ENCODE measurements at regions not wholly inside any gene's neighbourhood (a gene's known extent, or its start where the extent isn't known, plus 50 kb on each side); places are given as distances from the start of the nearest gene placed in this dataset.

GRCh38 chr16:20166531-20167235, 93.0 kb upstream of the GPR139 start:
- peaks cover 3% of the 10 kb centered on the region for H3K27me3 Mint-ChIP-seq
- intact Hi-C loops (cut with DNase I, micrococcal nuclease), result no loop called here
- H3K36me3 Mint-ChIP-seq (ENCODE audit: low read depth), result no peaks in the 10 kb centered on the region
- ATAC-seq (no peak), DNase-seq (no peak)
- no peak overlapping the region for H3K27ac Mint-ChIP-seq
- no peaks in the 10 kb centered on the region for H3K4me1 Mint-ChIP-seq
- H3K9me3 Mint-ChIP-seq (ENCODE audit: low read depth), result peaks cover 2% of the 10 kb centered on the region
- no peak overlapping the region for H3K4me3 Mint-ChIP-seq
- ChIA-PET CTCF (no interaction called here), POLR2A (no interaction called here)

GRCh38 chr16:20153444-20153843, 79.8 kb upstream of the GPR139 start:
- ChIA-PET CTCF (no interaction called here), POLR2A (no interaction called here)
- ATAC-seq, result no peak
- H3K27ac Mint-ChIP-seq, result no peak overlapping the region
- H3K36me3 Mint-ChIP-seq (ENCODE audit: low read depth), result no peaks in the 10 kb centered on the region
- H3K9me3 Mint-ChIP-seq (ENCODE audit: low read depth), result peaks cover 6% of the 10 kb centered on the region
- no peak for DNase-seq
- H3K4me3 Mint-ChIP-seq, result no peak overlapping the region
- H3K27me3 Mint-ChIP-seq, result peaks cover 4% of the 10 kb centered on the region
- intact Hi-C loops (cut with DNase I, micrococcal nuclease), result no loop called here
- no peaks in the 10 kb centered on the region for H3K4me1 Mint-ChIP-seq

GRCh38 chr16:20147091-20147490, 73.4 kb upstream of the GPR139 start:
- Mint-ChIP-seq H3K36me3 (ENCODE audit: low read depth) (no peaks in the 10 kb centered on the region), H3K27ac (no peak overlapping the region), H3K27me3 (peaks cover 4% of the 10 kb centered on the region), H3K4me3 (no peak overlapping the region), H3K4me1 (no peaks in the 10 kb centered on the region), H3K9me3 (ENCODE audit: low read depth) (no peaks in the 10 kb centered on the region)
- ATAC-seq, result no peak
- POLR2A ChIA-PET, result interaction anchor here (0.6 kb wide), 1 partner anchor 8 kb away, joined by 8 read pairs; no protein-coding TSS in a partner anchor
- intact Hi-C loops (cut with DNase I, micrococcal nuclease), result no loop called here
- DNase-seq, result no peak
- CTCF ChIA-PET, result no interaction called here

GRCh38 chr16:20141956-20142355, 68.3 kb upstream of the GPR139 start:
- H3K9me3 Mint-ChIP-seq (ENCODE audit: low read depth), result no peaks in the 10 kb centered on the region
- DNase-seq, result no peak
- H3K27me3 Mint-ChIP-seq, result peaks cover 5% of the 10 kb centered on the region
- ChIA-PET CTCF (interaction anchor here (0.6 kb wide), 1 partner anchor 50 kb away, joined by 3 read pairs; no protein-coding TSS in a partner anchor), POLR2A (no interaction called here)
- H3K27ac Mint-ChIP-seq, result no peak overlapping the region
- H3K36me3 Mint-ChIP-seq (ENCODE audit: low read depth), result no peaks in the 10 kb centered on the region
- H3K4me1 Mint-ChIP-seq, result no peaks in the 10 kb centered on the region
- no peak for ATAC-seq
- intact Hi-C loops (cut with DNase I, micrococcal nuclease), result no loop called here
- no peak overlapping the region for H3K4me3 Mint-ChIP-seq

GRCh38 chr16:20137909-20138308, 64.2 kb upstream of the GPR139 start:
- Mint-ChIP-seq H3K9me3 (ENCODE audit: low read depth) (peaks cover 1% of the 10 kb centered on the region), H3K4me1 (no peaks in the 10 kb centered on the region), H3K36me3 (ENCODE audit: low read depth) (no peaks in the 10 kb centered on the region), H3K27ac (no peak overlapping the region), H3K4me3 (no peak overlapping the region), H3K27me3 (peaks cover 5% of the 10 kb centered on the region)
- intact Hi-C loops (cut with DNase I, micrococcal nuclease), result no loop called here
- CTCF ChIA-PET, result no interaction called here
- POLR2A ChIA-PET, result no interaction called here
- DNase-seq (no peak), ATAC-seq (no peak)

- no peak for ATAC-seq
- H3K36me3 Mint-ChIP-seq (ENCODE audit: low read depth), result no peaks in the 10 kb centered on the region
- H3K27ac Mint-ChIP-seq, result no peak overlapping the region
- ChIA-PET POLR2A (no interaction called here), CTCF (no interaction called here)
- peaks cover 1% of the 10 kb centered on the region for H3K9me3 Mint-ChIP-seq (ENCODE audit: low read depth)
- no peak for DNase-seq
- no peak overlapping the region for H3K4me3 Mint-ChIP-seq
- peaks cover 7% of the 10 kb centered on the region for H3K27me3 Mint-ChIP-seq
- intact Hi-C loops (cut with DNase I, micrococcal nuclease), result no loop called here
- no peaks in the 10 kb centered on the region for H3K4me1 Mint-ChIP-seq
Measured at GRCh38 chr16:20137194-20137593, 63.5 kb upstream of the GPR139 start.

GRCh38 chr16:20136446-20136968, 62.8 kb upstream of the GPR139 start:
- Mint-ChIP-seq H3K27ac (no peak overlapping the region), H3K27me3 (peaks cover 9% of the 10 kb centered on the region), H3K4me3 (no peak overlapping the region), H3K9me3 (ENCODE audit: low read depth) (peaks cover 6% of the 10 kb centered on the region), H3K4me1 (no peaks in the 10 kb centered on the region), H3K36me3 (ENCODE audit: low read depth) (no peaks in the 10 kb centered on the region)
- intact Hi-C loops (cut with DNase I, micrococcal nuclease), result no loop called here
- ATAC-seq (no peak), DNase-seq (no peak)
- CTCF ChIA-PET, result no interaction called here
- POLR2A ChIA-PET, result no interaction called here

GRCh38 chr16:20129375-20129774, 55.7 kb upstream of the GPR139 start:
- Mint-ChIP-seq H3K4me1 (no peaks in the 10 kb centered on the region), H3K4me3 (no peak overlapping the region), H3K9me3 (ENCODE audit: low read depth) (peaks cover 24% of the 10 kb centered on the region), H3K36me3 (ENCODE audit: low read depth) (no peaks in the 10 kb centered on the region), H3K27me3 (peaks cover 6% of the 10 kb centered on the region), H3K27ac (no peak overlapping the region)
- POLR2A ChIA-PET, result no interaction called here
- CTCF ChIA-PET, result no interaction called here
- no peak for ATAC-seq
- no peak for DNase-seq
- intact Hi-C loops (cut with DNase I, micrococcal nuclease), result no loop called here
